ENCODE measurements at regions not wholly inside any gene's neighbourhood (a gene's known extent, or its start where the extent isn't known, plus 50 kb on each side); places are given as distances from the start of the nearest gene placed in this dataset.

DNA sequence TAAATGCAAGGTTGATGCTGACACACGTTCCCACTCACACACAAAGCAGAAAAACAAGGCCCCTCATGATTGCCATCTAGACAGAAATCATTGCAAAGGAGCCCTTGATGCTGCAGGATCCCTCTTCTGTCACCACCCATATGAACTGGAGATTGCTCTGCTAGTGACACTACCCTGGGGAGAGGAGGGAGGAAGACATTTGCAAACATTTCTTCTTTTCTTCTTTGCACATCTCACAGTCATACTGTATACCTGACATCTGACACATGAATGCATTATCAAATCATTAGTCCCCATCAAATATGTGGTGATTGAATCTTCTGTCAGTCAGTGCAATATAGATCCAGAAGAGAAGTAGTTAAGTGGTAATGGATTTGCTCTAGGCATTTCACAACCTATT is 208.5 kb upstream of the E2F7 start:
- 0 out of 2 replicates have a peak, but pooled peaks cover 1% of the 10 kb centered on the region for H3K4me1 ChIP-seq (ENCODE audit: control insufficient read depth, insufficient read depth, low read length)
- DNase-seq (ENCODE audit: low read depth, low spot score): no peak
- no peaks in the 10 kb centered on the region for H3K27me3 ChIP-seq (ENCODE audit: control insufficient read depth, insufficient read depth, low read length)
- H3K27ac ChIP-seq (ENCODE audit: low read length): no peak overlapping the region
- H3K9me3 ChIP-seq (ENCODE audit: control insufficient read depth, insufficient read depth, low read length): no peaks in the 10 kb centered on the region
- H3K36me3 ChIP-seq (ENCODE audit: control insufficient read depth, insufficient read depth, low read length): no peaks in the 10 kb centered on the region
- no CpG with 5 or more reads among the region's 1 CpG for WGBS (ENCODE audit: insufficient coverage, insufficient read length)
- H3K4me3 ChIP-seq (ENCODE audit: low read length): no peak overlapping the region

DNA sequence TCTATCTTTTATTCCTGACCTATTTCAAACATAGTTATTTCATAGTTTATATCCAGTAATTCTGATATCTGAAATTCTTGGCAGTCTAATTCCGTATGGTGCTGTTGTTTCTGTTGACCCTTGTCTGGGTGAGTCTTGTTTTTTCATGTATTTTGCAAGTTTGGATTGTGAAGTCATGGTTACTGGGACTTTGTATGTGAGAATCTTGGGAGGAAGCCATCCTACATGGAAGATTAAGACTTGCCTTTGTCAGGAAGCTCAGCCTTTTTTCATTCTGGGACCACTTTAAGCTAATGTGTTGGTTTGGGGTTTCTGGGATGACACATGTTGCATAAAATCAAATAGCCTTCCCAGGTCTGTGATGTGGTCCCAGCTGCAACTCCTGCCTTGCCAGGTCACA is 191.6 kb upstream of the E2F7 start:
- no peak for DNase-seq (ENCODE audit: low read depth, low spot score)
- Histone ChIP-seq H3K36me3 (ENCODE audit: control insufficient read depth, insufficient read depth, low read length) (no peaks in the 10 kb centered on the region), H3K27ac (ENCODE audit: low read length) (no peak overlapping the region), H3K9me3 (ENCODE audit: control insufficient read depth, insufficient read depth, low read length) (no peaks in the 10 kb centered on the region), H3K27me3 (ENCODE audit: control insufficient read depth, insufficient read depth, low read length) (no peaks in the 10 kb centered on the region), H3K4me1 (ENCODE audit: control insufficient read depth, insufficient read depth, low read length) (no peaks in the 10 kb centered on the region), H3K4me3 (ENCODE audit: low read length) (no peak overlapping the region)
- no CpG with 5 or more reads among the region's 1 CpG for WGBS (ENCODE audit: insufficient coverage, insufficient read length)

DNA sequence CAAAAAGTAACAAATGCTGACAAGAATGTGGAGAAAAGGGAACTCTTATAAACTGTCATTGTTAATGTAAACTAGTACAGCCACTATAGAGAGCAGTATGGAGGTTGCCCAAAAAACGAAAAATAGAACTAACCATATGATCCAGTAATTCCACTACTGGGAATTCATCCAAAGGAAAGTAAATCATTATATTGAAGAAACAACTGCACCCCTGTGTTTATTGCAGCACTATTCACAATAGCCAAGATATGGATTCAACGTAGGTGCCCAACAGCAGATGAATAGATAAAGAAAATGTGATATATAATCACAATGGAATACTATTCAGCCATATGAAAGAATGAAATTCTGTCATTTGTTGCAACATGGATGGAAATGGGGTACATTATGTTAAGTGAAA is 188.0 kb upstream of the E2F7 start:
- no peak for DNase-seq (ENCODE audit: low read depth, low spot score)
- Histone ChIP-seq H3K4me3 (ENCODE audit: low read length) (no peak overlapping the region), H3K36me3 (ENCODE audit: control insufficient read depth, insufficient read depth, low read length) (no peaks in the 10 kb centered on the region), H3K4me1 (ENCODE audit: control insufficient read depth, insufficient read depth, low read length) (no peaks in the 10 kb centered on the region), H3K27me3 (ENCODE audit: control insufficient read depth, insufficient read depth, low read length) (no peaks in the 10 kb centered on the region), H3K27ac (ENCODE audit: low read length) (no peak overlapping the region), H3K9me3 (ENCODE audit: control insufficient read depth, insufficient read depth, low read length) (no peaks in the 10 kb centered on the region)
- WGBS (ENCODE audit: insufficient coverage, insufficient read length): no CpG with 5 or more reads among the region's 2 CpGs

GRCh38 chr12:77251799-77252198 is 186.4 kb upstream of the E2F7 start:
- Histone ChIP-seq H3K4me3 (ENCODE audit: low read length) (no peak overlapping the region), H3K36me3 (ENCODE audit: control insufficient read depth, insufficient read depth, low read length) (no peaks in the 10 kb centered on the region), H3K4me1 (ENCODE audit: control insufficient read depth, insufficient read depth, low read length) (no peaks in the 10 kb centered on the region), H3K9me3 (ENCODE audit: control insufficient read depth, insufficient read depth, low read length) (no peaks in the 10 kb centered on the region), H3K27ac (ENCODE audit: low read length) (no peak overlapping the region), H3K27me3 (ENCODE audit: control insufficient read depth, insufficient read depth, low read length) (no peaks in the 10 kb centered on the region)
- no CpG with 5 or more reads among the region's 2 CpGs for WGBS (ENCODE audit: insufficient coverage, insufficient read length)
- DNase-seq (ENCODE audit: low read depth, low spot score): no peak

DNA sequence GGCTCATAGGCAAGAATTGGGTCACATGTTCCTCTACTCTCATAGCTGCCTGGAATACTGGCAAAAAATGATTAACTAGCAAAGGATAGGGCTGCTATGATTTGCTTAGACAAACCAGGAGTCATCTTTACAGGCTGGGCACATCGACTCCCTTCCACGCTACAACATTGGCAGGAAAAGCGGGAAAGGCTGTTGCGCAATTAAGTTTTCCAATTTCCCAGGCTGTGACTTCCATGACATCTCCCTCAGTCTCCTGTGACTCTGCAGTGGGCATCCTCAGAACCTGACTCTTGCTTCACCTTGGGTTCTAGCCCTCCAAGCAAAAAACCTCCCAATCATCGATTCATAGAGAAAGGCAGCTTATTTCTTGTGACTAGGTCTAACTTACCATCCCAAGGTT is 184.5 kb upstream of the E2F7 start:
- Histone ChIP-seq H3K9me3 (ENCODE audit: control insufficient read depth, insufficient read depth, low read length) (no peaks in the 10 kb centered on the region), H3K27me3 (ENCODE audit: control insufficient read depth, insufficient read depth, low read length) (no peaks in the 10 kb centered on the region), H3K27ac (ENCODE audit: low read length) (no peak overlapping the region), H3K4me1 (ENCODE audit: control insufficient read depth, insufficient read depth, low read length) (no peaks in the 10 kb centered on the region), H3K36me3 (ENCODE audit: control insufficient read depth, insufficient read depth, low read length) (no peaks in the 10 kb centered on the region), H3K4me3 (ENCODE audit: low read length) (no peak overlapping the region)
- no CpG with 5 or more reads among the region's 5 CpGs for WGBS (ENCODE audit: insufficient coverage, insufficient read length)
- no peak for DNase-seq (ENCODE audit: low read depth, low spot score)

- no peaks in the 10 kb centered on the region for H3K9me3 ChIP-seq (ENCODE audit: control insufficient read depth, insufficient read depth, low read length)
- no peaks in the 10 kb centered on the region for H3K27me3 ChIP-seq (ENCODE audit: control insufficient read depth, insufficient read depth, low read length)
- H3K27ac ChIP-seq (ENCODE audit: low read length): no peak overlapping the region
- WGBS (ENCODE audit: insufficient coverage, insufficient read length): no CpG with 5 or more reads among the region's 2 CpGs
- H3K4me3 ChIP-seq (ENCODE audit: low read length): no peak overlapping the region
- H3K4me1 ChIP-seq (ENCODE audit: control insufficient read depth, insufficient read depth, low read length): no peaks in the 10 kb centered on the region
- H3K36me3 ChIP-seq (ENCODE audit: control insufficient read depth, insufficient read depth, low read length): no peaks in the 10 kb centered on the region
- no peak for DNase-seq (ENCODE audit: low read depth, low spot score)
Observed at GRCh38 chr12:77248036-77248435, 182.7 kb upstream of the E2F7 start.

GRCh38 chr12:77247542-77247941 is 182.2 kb upstream of the E2F7 start:
- Histone ChIP-seq H3K36me3 (ENCODE audit: control insufficient read depth, insufficient read depth, low read length) (no peaks in the 10 kb centered on the region), H3K9me3 (ENCODE audit: control insufficient read depth, insufficient read depth, low read length) (no peaks in the 10 kb centered on the region), H3K27me3 (ENCODE audit: control insufficient read depth, insufficient read depth, low read length) (no peaks in the 10 kb centered on the region), H3K4me1 (ENCODE audit: control insufficient read depth, insufficient read depth, low read length) (no peaks in the 10 kb centered on the region), H3K4me3 (ENCODE audit: low read length) (no peak overlapping the region), H3K27ac (ENCODE audit: low read length) (no peak overlapping the region)
- WGBS (ENCODE audit: insufficient coverage, insufficient read length): no CpG with 5 or more reads among the region's 3 CpGs
- DNase-seq (ENCODE audit: low read depth, low spot score): no peak

GRCh38 chr12:77243345-77243744 is 178.0 kb upstream of the E2F7 start:
- Histone ChIP-seq H3K9me3 (ENCODE audit: control insufficient read depth, insufficient read depth, low read length) (no peaks in the 10 kb centered on the region), H3K36me3 (ENCODE audit: control insufficient read depth, insufficient read depth, low read length) (no peaks in the 10 kb centered on the region), H3K27ac (ENCODE audit: low read length) (no peak overlapping the region), H3K27me3 (ENCODE audit: control insufficient read depth, insufficient read depth, low read length) (no peaks in the 10 kb centered on the region), H3K4me1 (ENCODE audit: control insufficient read depth, insufficient read depth, low read length) (no peaks in the 10 kb centered on the region), H3K4me3 (ENCODE audit: low read length) (no peak overlapping the region)
- no CpG with 5 or more reads among the region's 4 CpGs for WGBS (ENCODE audit: insufficient coverage, insufficient read length)
- DNase-seq (ENCODE audit: low read depth, low spot score): no peak

GRCh38 chr12:77239617-77240016 is 174.2 kb upstream of the E2F7 start:
- H3K36me3 ChIP-seq (ENCODE audit: control insufficient read depth, insufficient read depth, low read length): no peaks in the 10 kb centered on the region
- no peak for DNase-seq (ENCODE audit: low read depth, low spot score)
- H3K4me1 ChIP-seq (ENCODE audit: control insufficient read depth, insufficient read depth, low read length): no peaks in the 10 kb centered on the region
- no peaks in the 10 kb centered on the region for H3K27me3 ChIP-seq (ENCODE audit: control insufficient read depth, insufficient read depth, low read length)
- H3K9me3 ChIP-seq (ENCODE audit: control insufficient read depth, insufficient read depth, low read length): no peaks in the 10 kb centered on the region
- H3K4me3 ChIP-seq (ENCODE audit: low read length): no peak overlapping the region
- H3K27ac ChIP-seq (ENCODE audit: low read length): no peak overlapping the region
- WGBS (ENCODE audit: insufficient coverage, insufficient read length): no CpG with 5 or more reads among the region's 1 CpG

- WGBS (ENCODE audit: insufficient coverage, insufficient read length): no CpG with 5 or more reads among the region's 2 CpGs
- no peak for DNase-seq (ENCODE audit: low read depth, low spot score)
- H3K27ac ChIP-seq (ENCODE audit: low read length): no peak overlapping the region
- no peaks in the 10 kb centered on the region for H3K27me3 ChIP-seq (ENCODE audit: control insufficient read depth, insufficient read depth, low read length)
- no peaks in the 10 kb centered on the region for H3K9me3 ChIP-seq (ENCODE audit: control insufficient read depth, insufficient read depth, low read length)
- no peaks in the 10 kb centered on the region for H3K36me3 ChIP-seq (ENCODE audit: control insufficient read depth, insufficient read depth, low read length)
- no peak overlapping the region for H3K4me3 ChIP-seq (ENCODE audit: low read length)
- H3K4me1 ChIP-seq (ENCODE audit: control insufficient read depth, insufficient read depth, low read length): no peaks in the 10 kb centered on the region
Observed at GRCh38 chr12:77238335-77238734, 173.0 kb upstream of the E2F7 start.

GRCh38 chr12:77237896-77238295 is 172.5 kb upstream of the E2F7 start:
- H3K36me3 ChIP-seq (ENCODE audit: control insufficient read depth, insufficient read depth, low read length): no peaks in the 10 kb centered on the region
- no CpG with 5 or more reads among the region's 1 CpG for WGBS (ENCODE audit: insufficient coverage, insufficient read length)
- H3K27me3 ChIP-seq (ENCODE audit: control insufficient read depth, insufficient read depth, low read length): no peaks in the 10 kb centered on the region
- no peak overlapping the region for H3K4me3 ChIP-seq (ENCODE audit: low read length)
- H3K27ac ChIP-seq (ENCODE audit: low read length): no peak overlapping the region
- no peak for DNase-seq (ENCODE audit: low read depth, low spot score)
- H3K9me3 ChIP-seq (ENCODE audit: control insufficient read depth, insufficient read depth, low read length): no peaks in the 10 kb centered on the region
- H3K4me1 ChIP-seq (ENCODE audit: control insufficient read depth, insufficient read depth, low read length): no peaks in the 10 kb centered on the region
